NOMO-1 (cell line): ENCODE measurements at regions not wholly inside any gene's neighbourhood (a gene's known extent, or its start where the extent isn't known, plus 50 kb on each side); places are given as distances from the start of the nearest gene placed in this dataset.
"Not testable (repeated sequence)": the region's sequence is repeated elsewhere in the genome, so short reads cannot be mapped to it uniquely, and the experiment has no call there.

Source experiments
- DNase-seq, 2 experiments: peaks; one replicate each; lab custom pipeline; 2025; ENCODE audit not compliant: unreplicated experiment in 2 of 2; lab: John Stamatoyannopoulos, UW

- no peak for DNase-seq
Measured at GRCh38 chr3:127520993-127521392, 69.5 kb downstream of the TPRA1 start.

- DNase-seq: no peak
Measured at GRCh38 chr3:127518456-127519081, 72.0 kb downstream of the TPRA1 start.

- no peak for DNase-seq
Measured at GRCh38 chr3:127512256-127512655, 78.3 kb downstream of the TPRA1 start.

- no peak for DNase-seq
Measured at GRCh38 chr3:127501177-127501576, 89.4 kb downstream of the TPRA1 start.

- no peak for DNase-seq
Measured at GRCh38 chr3:127497676-127498075, 92.9 kb downstream of the TPRA1 start.

GRCh38 chr3:127497166-127497565, 93.4 kb downstream of the TPRA1 start:
- DNase-seq: no peak

- DNase-seq: no peak
Measured at GRCh38 chr3:127495821-127496655, 94.5 kb downstream of the TPRA1 start.

- DNase-seq: no peak
Measured at GRCh38 chr3:127493924-127494646, 96.4 kb downstream of the TPRA1 start.

GRCh38 chr3:127492426-127492825, 98.1 kb downstream of the TPRA1 start:
- no peak for DNase-seq

- DNase-seq: no peak
Measured at GRCh38 chr3:127491909-127492308, 98.6 kb downstream of the TPRA1 start.

GRCh38 chr3:127491323-127491722, 99.2 kb downstream of the TPRA1 start:
- no peak for DNase-seq

- not testable (repeated sequence) for DNase-seq
Measured at GRCh38 chr3:127491024-127491305, 99.6 kb downstream of the TPRA1 start.

- DNase-seq: no peak
Measured at GRCh38 chr3:127490271-127491023, 100.1 kb downstream of the TPRA1 start.

GRCh38 chr3:127489357-127489756, 101.2 kb downstream of the TPRA1 start:
- no peak for DNase-seq

- no peak for DNase-seq
Measured at GRCh38 chr3:127488740-127489139, 101.8 kb downstream of the TPRA1 start.

GRCh38 chr3:127488141-127488672, 102.3 kb downstream of the TPRA1 start:
- DNase-seq: no peak

- no peak for DNase-seq
Measured at GRCh38 chr3:127487196-127487595, 103.3 kb downstream of the TPRA1 start.

- DNase-seq: no peak
Measured at GRCh38 chr3:127486321-127486944, 104.1 kb downstream of the TPRA1 start.

GRCh38 chr3:127485396-127486170, 105.0 kb downstream of the TPRA1 start:
- no peak for DNase-seq
